CD14-positive monocyte (primary cell): ENCODE measurements at regions not wholly inside any gene's neighbourhood (a gene's known extent, or its start where the extent isn't known, plus 50 kb on each side); places are given as distances from the start of the nearest gene placed in this dataset.

Experiments used
- DNase-seq, 3 donors: peaks; one replicate each; pipeline ENCODE4 v3.0.0-alpha.2; 2011 to 2022
- H2AFZ ChIP-seq: 2 replicates; pipeline ENCODE4 v1.6.0; 2012; ENCODE audit warnings: mild to moderate bottlenecking, low read depth, low read length, inconsistent platforms; ENCODE audit not compliant: insufficient read depth, poor library complexity, severe bottlenecking
- H3K27ac ChIP-seq, 2 donors: 1 replicate in 1 of 2; 2 replicates in 1 of 2; pipeline ENCODE4 v1.5.1; 2012 to 2013; ENCODE audit warnings: low read length in 2 of 2, control low read depth in 1 of 2, inconsistent platforms in 1 of 2, low read depth in 1 of 2, mild to moderate bottlenecking in 1 of 2
- H3K27me3 ChIP-seq, 2 donors: one replicate each; pipeline versions ENCODE4 v1.6.0 to v1.6.1; 2011 to 2013; ENCODE audit warnings: low read length in 2 of 2; ENCODE audit not compliant: control insufficient read depth in 2 of 2, insufficient read depth in 2 of 2
- H3K36me3 ChIP-seq, 2 donors: replicated peaks in 1 of 2; 1 replicate in 1 of 2; 2 replicates in 1 of 2; pipeline versions ENCODE4 v1.5.1 to v1.6.1; 2012 to 2013; ENCODE audit warnings: low read length in 2 of 2, control low read depth in 1 of 2, inconsistent platforms in 1 of 2, mild to moderate bottlenecking in 1 of 2; ENCODE audit not compliant: insufficient read depth in 2 of 2, control insufficient read depth in 1 of 2
- H3K4me1 ChIP-seq, 2 donors: 1 replicate in 1 of 2; 2 replicates in 1 of 2; pipeline versions ENCODE4 v1.5.1 to v1.6.1; 2012 to 2013; ENCODE audit warnings: low read length in 2 of 2, control low read depth in 1 of 2, inconsistent platforms in 1 of 2, mild to moderate bottlenecking in 1 of 2, moderate library complexity in 1 of 2; ENCODE audit not compliant: insufficient read depth in 2 of 2, control insufficient read depth in 1 of 2
- H3K4me2 ChIP-seq: replicated peaks from 2 replicates; pipeline ENCODE3; 2012; ENCODE audit warnings: low read length, moderate library complexity, mild to moderate bottlenecking; ENCODE audit not compliant: poor library complexity, severe bottlenecking; ENCODE audit errors: extremely low read depth
- H3K4me3 ChIP-seq, 3 experiments: fragments of 200-600 bp in 1 of 3; sonication (generic) in 1 of 3; replicated peaks in 1 of 3; 1 replicate in 2 of 3; 2 replicates in 1 of 3; pipeline ENCODE4 v1.5.1; 2011 to 2013; ENCODE audit warnings: low read length in 3 of 3, mild to moderate bottlenecking in 3 of 3, control low read depth in 2 of 3, low read depth in 2 of 3, inconsistent platforms in 1 of 3, moderate library complexity in 1 of 3
- H3K79me2 ChIP-seq: 2 replicates; pipeline ENCODE4 v1.6.0; 2012; ENCODE audit warnings: mild to moderate bottlenecking, control low read depth, inconsistent platforms, low read length, moderate library complexity; ENCODE audit not compliant: insufficient read depth
- H3K9ac ChIP-seq: 2 replicates; pipeline ENCODE4 v1.6.0; 2017; ENCODE audit warnings: low read length, mild to moderate bottlenecking; ENCODE audit not compliant: insufficient read depth, poor library complexity, severe bottlenecking
- H3K9me3 ChIP-seq, 2 donors: replicated peaks in 1 of 2; 1 replicate in 1 of 2; 2 replicates in 1 of 2; pipeline versions ENCODE4 v1.5.1 to v1.6.1; 2012 to 2013; ENCODE audit warnings: low read length in 2 of 2, control low read depth in 1 of 2; ENCODE audit not compliant: control insufficient read depth in 1 of 2, insufficient read depth in 1 of 2
- H4K20me1 ChIP-seq: 2 replicates; pipeline ENCODE4 v1.6.0; 2012; ENCODE audit warnings: mild to moderate bottlenecking, low read length, control low read depth, moderate library complexity; ENCODE audit not compliant: insufficient read depth
- H3K27ac Mint-ChIP-seq, 7 donors: one replicate each; pipeline ENCODE4 v1.8.0; 2020; ENCODE audit warnings: mild to moderate bottlenecking in 7 of 7, mixed read lengths in 7 of 7, moderate library complexity in 6 of 7, inconsistent platforms in 2 of 7
- H3K27me3 Mint-ChIP-seq, 3 donors: one replicate each; pipeline ENCODE4 v1.8.0; 2021 to 2022; ENCODE audit warnings: low read depth in 3 of 3, mild to moderate bottlenecking in 3 of 3, mixed read lengths in 3 of 3, moderate library complexity in 3 of 3, inconsistent platforms in 1 of 3
- H3K36me3 Mint-ChIP-seq, 2 donors: one replicate each; pipeline ENCODE4 v1.8.0; 2020; ENCODE audit warnings: mixed read lengths in 2 of 2, inconsistent platforms in 1 of 2, mild to moderate bottlenecking in 1 of 2
- H3K4me1 Mint-ChIP-seq: one replicate; pipeline ENCODE4 v1.8.0; 2020; ENCODE audit warnings: mild to moderate bottlenecking, mixed read lengths
- H3K4me3 Mint-ChIP-seq, 2 donors: one replicate each; pipeline ENCODE4 v1.8.0; 2020; ENCODE audit warnings: mild to moderate bottlenecking in 2 of 2, mixed read lengths in 2 of 2, moderate library complexity in 1 of 2
- H3K9me3 Mint-ChIP-seq, 7 donors: one replicate each; pipeline ENCODE4 v1.8.0; 2020 to 2022; ENCODE audit warnings: mixed read lengths in 7 of 7, mild to moderate bottlenecking in 6 of 7, moderate library complexity in 6 of 7, inconsistent platforms in 2 of 7
- CTCF ChIP-seq: fragments of 200-600 bp; IDR thresholded peaks from one replicate; pipeline ENCODE4 v1.8.0; 2022; ENCODE audit warnings: antibody characterized with exemption, mild to moderate bottlenecking
- WGBS: methylation state at CpG from one replicate; pipeline ENCODE4 v1.1.5; 2013; ENCODE audit warnings: missing lambda C conversion rate; ENCODE audit not compliant: insufficient coverage; 5-methylcytosine and 5-hydroxymethylcytosine counted together
- intact Hi-C, 2 donors: fragments of 100-400 bp; cut with micrococcal nuclease; formaldehyde crosslinking; loops; one replicate each; pipeline versions ENCODE4 v1.15.0 to v1.15.1; 2023

GRCh38 chr4:59643682-59644081 is 1556.4 kb upstream of the ADGRL3 start:
- no peak overlapping the region for H3K4me3 ChIP-seq
- no peaks in the 10 kb centered on the region for H3K27me3 ChIP-seq
- no CpG with 5 or more reads among the region's 1 CpG for WGBS
- Mint-ChIP-seq H3K4me3 (no peak overlapping the region), H3K4me1 (no peaks in the 10 kb centered on the region), H3K36me3 (no peaks in the 10 kb centered on the region), H3K27ac (no peak overlapping the region), H3K27me3 (peaks cover 0 to 5% (median 0%) of the 10 kb centered on the region in 3 donors), H3K9me3 (peaks cover 0 to 4% (median 0%) of the 10 kb centered on the region in 7 donors)
- H3K9ac ChIP-seq: no peak overlapping the region
- TF ChIP-seq CTCF: no peak
- no peak overlapping the region for H3K4me2 ChIP-seq
- H3K79me2 ChIP-seq: no peaks in the 10 kb centered on the region
- DNase-seq: no peak
- no peaks in the 10 kb centered on the region for H4K20me1 ChIP-seq
- H3K4me1 ChIP-seq: no peaks in the 10 kb centered on the region
- H2AFZ ChIP-seq: no peak overlapping the region
- no peaks in the 10 kb centered on the region for H3K9me3 ChIP-seq
- H3K36me3 ChIP-seq: no peaks in the 10 kb centered on the region
- intact Hi-C loops: no loop called here
- no peak overlapping the region for H3K27ac ChIP-seq

- no peak overlapping the region for H3K9ac ChIP-seq
- H3K27me3 ChIP-seq: no peaks in the 10 kb centered on the region
- H3K9me3 Mint-ChIP-seq: peaks cover 0 to 4% (median 0%) of the 10 kb centered on the region in 7 donors
- peaks cover 0 to 5% (median 0%) of the 10 kb centered on the region in 3 donors for H3K27me3 Mint-ChIP-seq
- no peaks in the 10 kb centered on the region for H3K79me2 ChIP-seq
- no peak overlapping the region for H3K4me2 ChIP-seq
- no peak overlapping the region for H3K4me3 Mint-ChIP-seq
- H3K9me3 ChIP-seq: no peaks in the 10 kb centered on the region
- no peak overlapping the region for H3K27ac Mint-ChIP-seq
- H3K4me3 ChIP-seq: no peak overlapping the region
- H3K36me3 ChIP-seq: no peaks in the 10 kb centered on the region
- no peak overlapping the region for H2AFZ ChIP-seq
- TF ChIP-seq CTCF: no peak
- intact Hi-C loops: no loop called here
- DNase-seq: no peak
- no peaks in the 10 kb centered on the region for H3K4me1 ChIP-seq
- WGBS: no CpG with 5 or more reads among the region's 3 CpGs
- H3K36me3 Mint-ChIP-seq: no peaks in the 10 kb centered on the region
- H3K4me1 Mint-ChIP-seq: no peaks in the 10 kb centered on the region
- H4K20me1 ChIP-seq: no peaks in the 10 kb centered on the region
- H3K27ac ChIP-seq: no peak overlapping the region
Measured at GRCh38 chr4:59644765-59645164, 1555.4 kb upstream of the ADGRL3 start.
